Endodermal cell (in vitro differentiated cells): ENCODE measurements at regions not wholly inside any gene's neighbourhood (a gene's known extent, or its start where the extent isn't known, plus 50 kb on each side); places are given as distances from the start of the nearest gene placed in this dataset.

Source experiments
- DNase-seq: peaks from one replicate; pipeline ENCODE4 v3.0.0-alpha.2; 2017
- H3K27ac ChIP-seq: 2 replicates; pipeline ENCODE4 v1.5.1; 2013; ENCODE audit warnings: mild to moderate bottlenecking, low read depth, low read length, moderate library complexity
- H3K27me3 ChIP-seq: 2 replicates; pipeline ENCODE4 v1.6.1; 2013; ENCODE audit warnings: mild to moderate bottlenecking, low read length, moderate library complexity; ENCODE audit not compliant: insufficient read depth, control insufficient read depth, poor library complexity, severe bottlenecking
- H3K36me3 ChIP-seq: 2 replicates; pipeline ENCODE4 v1.7.0; 2013; ENCODE audit warnings: mild to moderate bottlenecking, low read length, moderate library complexity; ENCODE audit not compliant: control insufficient read depth, insufficient read depth
- H3K4me1 ChIP-seq: one replicate; pipeline ENCODE4 v1.7.0; 2013; ENCODE audit warnings: low read length; ENCODE audit not compliant: control insufficient read depth, insufficient read depth
- H3K4me3 ChIP-seq: 2 replicates; pipeline ENCODE4 v1.5.1; 2013; ENCODE audit warnings: mild to moderate bottlenecking, low read length, moderate library complexity
- H3K9ac ChIP-seq: 2 replicates; pipeline ENCODE4 v1.6.1; 2013; ENCODE audit warnings: mild to moderate bottlenecking, low read length, moderate library complexity; ENCODE audit not compliant: poor library complexity, severe bottlenecking; ENCODE audit errors: extremely low read depth
- H3K9me3 ChIP-seq: 2 replicates; pipeline ENCODE4 v1.6.1; 2013; ENCODE audit warnings: mild to moderate bottlenecking, low read length, moderate library complexity; ENCODE audit not compliant: control insufficient read depth
- H3K27ac Mint-ChIP-seq: 2 replicates; pipeline ENCODE4 v1.8.0; 2020; ENCODE audit warnings: mixed read lengths
- H3K27me3 Mint-ChIP-seq: 2 replicates; pipeline ENCODE4 v1.8.0; 2021; ENCODE audit warnings: mild to moderate bottlenecking, mixed read lengths; ENCODE audit not compliant: insufficient read depth
- H3K36me3 Mint-ChIP-seq: 2 replicates; pipeline ENCODE4 v1.8.0; 2020; ENCODE audit warnings: low read depth, mixed read lengths
- H3K4me1 Mint-ChIP-seq: 2 replicates; pipeline ENCODE4 v1.8.0; 2020; ENCODE audit warnings: mixed read lengths
- H3K4me3 Mint-ChIP-seq: 2 replicates; pipeline ENCODE4 v1.8.0; 2020; ENCODE audit warnings: mild to moderate bottlenecking, moderate library complexity, mixed read lengths
- H3K9me3 Mint-ChIP-seq: 2 replicates; pipeline ENCODE4 v1.8.0; 2020; ENCODE audit warnings: mild to moderate bottlenecking, mixed read lengths
- WGBS, 2 experiments: methylation state at CpG; one replicate each; pipeline versions ENCODE4 v1.1.5 to v1.1.7; 2013; ENCODE audit warnings: missing lambda C conversion rate in 2 of 2, mixed read lengths in 1 of 2; ENCODE audit not compliant: insufficient coverage in 1 of 2, insufficient read length in 1 of 2; 5-methylcytosine and 5-hydroxymethylcytosine counted together
- TF ChIP-seq, protein P1 (sequence below): fragments of 200-600 bp; sonication (generic); conservative IDR thresholded peaks from 2 replicates; pipeline ENCODE4 v1.5.0; 2021; ENCODE audit warnings: antibody characterized with exemption, mild to moderate bottlenecking

DNA sequence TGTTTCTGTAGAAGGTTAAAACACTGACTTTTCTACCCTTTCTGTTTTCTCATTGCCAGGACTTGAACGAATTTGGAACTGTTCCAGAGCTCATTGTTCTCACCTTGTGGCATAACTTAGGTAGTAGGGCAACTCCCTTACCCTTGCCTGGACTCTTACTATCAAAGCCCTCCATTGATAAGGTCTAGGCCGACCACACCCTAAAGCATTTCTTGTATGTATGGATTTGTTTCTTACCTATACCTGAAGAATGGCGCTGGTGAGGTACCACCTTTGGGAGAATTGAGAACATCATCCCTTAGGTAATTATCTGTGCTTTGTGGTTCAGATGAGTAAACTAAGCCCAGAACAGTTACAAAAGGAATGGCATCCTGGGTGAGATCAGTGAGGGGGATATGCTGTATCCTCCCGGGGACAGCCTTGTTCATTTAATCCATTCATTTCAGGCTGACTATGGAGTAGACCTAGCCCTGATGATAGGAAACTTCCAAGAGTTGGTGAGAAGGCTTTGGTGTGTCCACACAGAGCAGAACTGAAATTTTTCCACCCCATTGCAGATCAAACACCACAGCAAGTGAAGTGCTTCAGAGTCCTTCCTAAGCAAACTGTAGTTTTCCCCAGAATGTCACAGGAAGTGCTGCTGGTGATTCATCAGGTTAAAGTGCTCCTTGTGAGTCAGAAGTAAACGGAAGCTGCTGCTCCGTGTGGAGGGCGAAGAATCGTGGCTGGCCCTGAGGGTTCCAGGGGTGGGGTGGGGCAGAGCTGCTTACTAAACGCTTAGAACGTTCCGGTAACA, 113.0 kb downstream of the TEX26 start:
- Histone ChIP-seq H3K36me3 (no peaks in the 10 kb centered on the region), H3K27ac (no peak overlapping the region), H3K4me1 (peaks cover 20% of the 10 kb centered on the region), H3K4me3 (no peak overlapping the region), H3K9me3 (no peaks in the 10 kb centered on the region), H3K27me3 (no peaks in the 10 kb centered on the region), H3K9ac (no peak overlapping the region)
- Mint-ChIP-seq H3K4me1 (peaks cover 13% of the 10 kb centered on the region), H3K4me3 (no peak overlapping the region), H3K27ac (no peak overlapping the region), H3K9me3 (no peaks in the 10 kb centered on the region), H3K36me3 (no peaks in the 10 kb centered on the region), H3K27me3 (peaks cover 7% of the 10 kb centered on the region)
- peak; percentile 58 for DNase-seq
- 71 to 80% methylated on average over 6 to 10 of the region's 11 CpGs for WGBS, 2 experiments
- TF ChIP-seq, protein P1, sequence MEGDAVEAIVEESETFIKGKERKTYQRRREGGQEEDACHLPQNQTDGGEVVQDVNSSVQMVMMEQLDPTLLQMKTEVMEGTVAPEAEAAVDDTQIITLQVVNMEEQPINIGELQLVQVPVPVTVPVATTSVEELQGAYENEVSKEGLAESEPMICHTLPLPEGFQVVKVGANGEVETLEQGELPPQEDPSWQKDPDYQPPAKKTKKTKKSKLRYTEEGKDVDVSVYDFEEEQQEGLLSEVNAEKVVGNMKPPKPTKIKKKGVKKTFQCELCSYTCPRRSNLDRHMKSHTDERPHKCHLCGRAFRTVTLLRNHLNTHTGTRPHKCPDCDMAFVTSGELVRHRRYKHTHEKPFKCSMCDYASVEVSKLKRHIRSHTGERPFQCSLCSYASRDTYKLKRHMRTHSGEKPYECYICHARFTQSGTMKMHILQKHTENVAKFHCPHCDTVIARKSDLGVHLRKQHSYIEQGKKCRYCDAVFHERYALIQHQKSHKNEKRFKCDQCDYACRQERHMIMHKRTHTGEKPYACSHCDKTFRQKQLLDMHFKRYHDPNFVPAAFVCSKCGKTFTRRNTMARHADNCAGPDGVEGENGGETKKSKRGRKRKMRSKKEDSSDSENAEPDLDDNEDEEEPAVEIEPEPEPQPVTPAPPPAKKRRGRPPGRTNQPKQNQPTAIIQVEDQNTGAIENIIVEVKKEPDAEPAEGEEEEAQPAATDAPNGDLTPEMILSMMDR = no peak

- TF ChIP-seq, protein P1 = peak; percentile 95
- WGBS, 2 experiments = 38 to 44% methylated on average over 16 to 18 of the region's 18 CpGs
- no peak overlapping the region for H3K4me3 Mint-ChIP-seq
- H3K36me3 Mint-ChIP-seq = no peaks in the 10 kb centered on the region
- no peak overlapping the region for H3K27ac Mint-ChIP-seq
- no peak overlapping the region for H3K27ac ChIP-seq
- H3K9ac ChIP-seq = no peak overlapping the region
- peaks cover 8% of the 10 kb centered on the region for H3K27me3 Mint-ChIP-seq
- DNase-seq = peak; percentile 94
- H3K4me1 Mint-ChIP-seq = peaks cover 13% of the 10 kb centered on the region
- no peaks in the 10 kb centered on the region for H3K9me3 ChIP-seq
- H3K27me3 ChIP-seq = no peaks in the 10 kb centered on the region
- H3K36me3 ChIP-seq = no peaks in the 10 kb centered on the region
- H3K4me3 ChIP-seq = no peak overlapping the region
- no peaks in the 10 kb centered on the region for H3K9me3 Mint-ChIP-seq
- peaks cover 20% of the 10 kb centered on the region for H3K4me1 ChIP-seq
Observed at GRCh38 chr13:31044364-31045285, 112.2 kb downstream of the TEX26 start.

- Histone ChIP-seq H3K36me3 (no peaks in the 10 kb centered on the region), H3K4me3 (no peak overlapping the region), H3K9me3 (no peaks in the 10 kb centered on the region), H3K27ac (no peak overlapping the region), H3K27me3 (no peaks in the 10 kb centered on the region), H3K4me1 (peaks cover 20% of the 10 kb centered on the region), H3K9ac (no peak overlapping the region)
- 79 to 80% methylated on average over 7 to 16 of the region's 16 CpGs for WGBS, 2 experiments
- H3K4me3 Mint-ChIP-seq = no peak overlapping the region
- H3K27ac Mint-ChIP-seq = no peak overlapping the region
- TF ChIP-seq, protein P1 = no peak
- no peaks in the 10 kb centered on the region for H3K9me3 Mint-ChIP-seq
- peaks cover 13% of the 10 kb centered on the region for H3K4me1 Mint-ChIP-seq
- peaks cover 9% of the 10 kb centered on the region for H3K27me3 Mint-ChIP-seq
- H3K36me3 Mint-ChIP-seq = no peaks in the 10 kb centered on the region
- DNase-seq = peak; percentile 79
Observed at GRCh38 chr13:31043957-31044356, 111.5 kb downstream of the TEX26 start.
